ENCODE measurements at regions not wholly inside any gene's neighbourhood (a gene's known extent, or its start where the extent isn't known, plus 50 kb on each side); places are given as distances from the start of the nearest gene placed in this dataset.
A peak's percentile ranks its signal among the peaks of the same experiment; 100 is the strongest.
"Not testable (repeated sequence)": the region's sequence is repeated elsewhere in the genome, so short reads cannot be mapped to it uniquely, and the experiment has no call there.

DNA sequence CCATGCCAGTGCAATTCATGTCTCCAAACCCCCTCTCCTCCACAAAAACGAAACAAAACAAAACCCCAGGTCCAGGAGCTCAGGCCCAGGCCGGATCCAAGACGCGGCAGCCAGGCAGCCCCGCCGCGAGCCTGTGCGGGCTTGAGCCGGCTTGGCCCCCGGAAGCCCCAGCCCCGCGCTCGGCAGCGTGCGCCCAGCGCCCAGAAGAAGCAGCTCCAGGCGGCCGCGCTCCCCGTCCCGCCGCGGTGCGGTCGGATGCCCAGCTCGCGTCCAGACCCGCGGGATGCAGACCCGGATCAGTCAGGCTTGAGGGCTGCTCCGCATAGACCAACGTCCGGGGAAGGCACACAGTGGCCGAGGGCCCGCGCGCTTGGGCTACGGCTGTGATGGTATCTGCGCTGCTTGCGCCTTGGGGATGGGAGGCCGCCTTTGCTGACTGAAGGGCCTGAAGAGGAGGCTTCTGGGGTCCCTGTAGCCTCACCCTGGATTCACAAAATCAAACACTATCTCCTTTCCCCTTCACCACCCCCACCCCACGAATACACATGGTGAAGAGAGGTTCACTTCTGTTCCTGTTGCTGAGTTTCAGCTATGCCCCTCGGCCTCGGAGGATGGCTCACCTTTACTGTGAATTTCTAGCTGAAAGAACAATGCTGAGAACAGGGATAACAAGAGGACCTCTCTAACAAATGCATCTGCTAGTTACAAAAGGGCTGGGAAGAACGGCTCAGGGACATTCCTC, 79.9 kb upstream of the EN2 start:
- DNase-seq (ENCODE audit: low read depth), result no peak

DNA sequence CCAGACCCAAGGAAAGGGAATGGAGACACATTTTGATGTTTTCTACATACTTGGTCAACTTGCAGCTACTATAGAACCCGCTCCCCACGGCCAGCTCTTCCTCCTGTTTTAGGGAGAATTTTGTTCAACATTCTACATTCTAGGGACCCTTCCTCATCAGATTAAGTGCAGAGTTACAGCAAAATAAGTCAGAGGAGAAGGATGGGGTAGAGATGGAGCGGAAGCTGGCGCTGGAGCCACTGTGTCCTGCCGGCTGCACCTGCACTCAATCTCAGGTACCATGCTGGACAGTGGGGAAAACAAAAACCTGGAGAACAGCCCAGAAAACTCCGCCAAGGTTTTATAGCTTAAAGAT, 79.4 kb upstream of the EN2 start:
- DNase-seq (ENCODE audit: low read depth), result no peak

DNA sequence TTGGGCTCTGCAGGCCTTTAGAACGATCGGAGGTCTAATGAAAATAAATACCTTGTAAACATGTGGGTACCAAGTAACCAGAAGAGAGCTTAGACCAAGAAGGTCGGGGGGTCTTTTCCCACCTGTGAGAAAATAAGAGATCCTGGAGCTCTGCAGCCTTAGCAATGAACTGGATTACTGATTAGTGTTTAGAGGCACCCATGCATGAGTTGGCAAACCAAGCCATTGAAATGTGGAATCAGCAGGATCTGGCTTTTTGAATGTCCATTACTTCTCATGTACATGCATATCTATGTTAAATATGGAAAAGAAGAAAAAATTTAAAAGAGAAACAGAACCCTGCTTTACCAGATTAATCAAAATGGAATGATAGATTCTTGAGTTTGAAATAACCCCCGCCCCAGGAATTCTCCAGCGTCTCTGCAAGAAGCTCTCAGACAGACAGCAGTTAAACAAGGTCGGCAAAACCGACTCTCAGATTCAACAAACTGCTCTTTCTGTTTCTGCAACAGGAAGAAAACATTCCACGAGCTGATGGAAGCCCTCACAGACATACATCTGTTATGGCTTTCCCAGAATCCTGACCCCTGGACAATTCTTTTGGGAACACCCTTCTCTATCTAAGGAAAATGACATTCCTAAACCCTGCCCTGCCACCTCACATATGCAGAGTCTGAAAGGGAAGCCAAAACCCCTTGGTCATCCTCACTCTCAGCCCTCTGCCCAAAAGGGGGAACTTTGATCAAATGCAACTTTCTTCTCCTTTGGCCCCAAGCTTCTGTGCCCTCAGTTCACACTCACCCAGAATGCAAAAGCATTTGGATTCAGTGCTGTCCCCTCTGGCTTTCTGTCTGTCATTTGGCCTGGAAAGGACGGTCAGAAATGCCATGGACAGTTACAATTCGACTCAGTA, 78.7 kb upstream of the EN2 start:
- no peak for DNase-seq (ENCODE audit: low read depth)

DNA sequence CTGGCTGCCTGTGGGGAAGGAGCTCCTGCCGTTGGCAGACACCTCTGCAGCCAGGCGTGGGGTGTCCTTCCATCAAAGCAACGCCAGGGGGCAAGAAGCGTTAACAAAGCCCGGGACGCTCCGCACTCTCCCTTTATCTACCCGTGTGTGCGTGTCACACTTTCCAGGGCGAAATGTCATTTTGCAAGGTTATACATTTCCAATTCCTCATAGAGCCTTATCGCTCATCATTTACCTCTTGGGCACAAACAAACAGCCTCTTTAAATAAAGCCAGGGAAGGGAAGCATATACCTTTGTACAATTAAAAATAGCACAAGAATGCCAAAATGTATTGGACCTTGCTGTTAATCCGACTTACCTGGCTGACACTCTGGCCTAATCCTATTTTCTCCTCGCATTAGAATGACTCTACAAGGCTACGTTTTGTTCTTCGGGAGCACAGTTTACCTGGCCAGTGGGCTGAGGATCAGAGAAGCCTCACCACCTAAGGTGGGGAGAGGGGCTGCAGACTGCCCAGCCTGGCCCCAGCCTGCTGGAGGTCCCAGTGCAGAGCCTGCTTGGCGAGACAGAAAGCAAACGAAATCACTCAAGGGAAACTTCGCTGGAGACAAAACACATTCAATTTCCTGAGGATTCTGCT, 77.6 kb upstream of the EN2 start:
- DNase-seq (ENCODE audit: low read depth), result peak; percentile 41

DNA sequence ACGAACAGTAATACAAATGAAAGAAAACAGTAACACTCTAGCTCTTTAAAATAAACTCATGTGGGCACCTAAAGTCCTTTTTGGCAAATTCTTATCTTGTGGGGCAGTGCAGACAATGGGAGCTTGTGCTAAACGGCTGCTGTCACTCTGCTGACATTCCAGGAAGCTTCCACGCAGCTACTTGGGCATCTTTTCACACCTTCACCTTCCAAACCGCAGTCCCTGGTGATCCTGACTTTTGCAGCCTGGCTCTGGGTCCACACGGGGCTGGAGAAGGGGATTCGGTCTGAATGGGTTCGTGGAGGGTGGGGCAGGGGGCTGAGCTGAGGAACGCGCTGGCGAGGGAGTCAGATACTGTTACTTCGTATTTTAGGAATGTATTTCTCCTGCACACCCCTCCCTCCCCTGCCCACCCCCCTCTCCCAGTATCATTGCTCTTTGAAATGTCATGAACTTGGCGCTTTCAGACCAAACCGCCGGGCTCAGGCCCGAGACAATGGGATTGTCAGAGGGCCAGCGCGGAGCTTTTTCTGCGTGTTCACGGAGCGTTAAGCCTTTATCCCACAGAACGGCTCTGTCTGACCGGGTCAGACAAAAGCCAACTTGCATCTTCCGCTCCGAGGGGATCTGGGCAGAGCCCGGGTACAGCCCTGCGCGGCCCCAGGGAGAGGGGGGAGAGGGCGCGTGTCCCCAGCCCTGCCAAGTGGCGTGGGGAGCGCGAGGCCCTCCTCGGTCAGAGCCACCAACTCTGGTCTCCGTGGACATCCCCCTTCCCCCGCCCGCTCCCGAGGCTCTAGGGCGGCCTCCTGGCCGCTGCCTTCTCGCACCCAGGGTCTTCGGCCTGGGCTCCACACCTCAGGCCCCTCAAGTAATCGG, 76.7 kb upstream of the EN2 start:
- no peak for DNase-seq (ENCODE audit: low read depth)

DNA sequence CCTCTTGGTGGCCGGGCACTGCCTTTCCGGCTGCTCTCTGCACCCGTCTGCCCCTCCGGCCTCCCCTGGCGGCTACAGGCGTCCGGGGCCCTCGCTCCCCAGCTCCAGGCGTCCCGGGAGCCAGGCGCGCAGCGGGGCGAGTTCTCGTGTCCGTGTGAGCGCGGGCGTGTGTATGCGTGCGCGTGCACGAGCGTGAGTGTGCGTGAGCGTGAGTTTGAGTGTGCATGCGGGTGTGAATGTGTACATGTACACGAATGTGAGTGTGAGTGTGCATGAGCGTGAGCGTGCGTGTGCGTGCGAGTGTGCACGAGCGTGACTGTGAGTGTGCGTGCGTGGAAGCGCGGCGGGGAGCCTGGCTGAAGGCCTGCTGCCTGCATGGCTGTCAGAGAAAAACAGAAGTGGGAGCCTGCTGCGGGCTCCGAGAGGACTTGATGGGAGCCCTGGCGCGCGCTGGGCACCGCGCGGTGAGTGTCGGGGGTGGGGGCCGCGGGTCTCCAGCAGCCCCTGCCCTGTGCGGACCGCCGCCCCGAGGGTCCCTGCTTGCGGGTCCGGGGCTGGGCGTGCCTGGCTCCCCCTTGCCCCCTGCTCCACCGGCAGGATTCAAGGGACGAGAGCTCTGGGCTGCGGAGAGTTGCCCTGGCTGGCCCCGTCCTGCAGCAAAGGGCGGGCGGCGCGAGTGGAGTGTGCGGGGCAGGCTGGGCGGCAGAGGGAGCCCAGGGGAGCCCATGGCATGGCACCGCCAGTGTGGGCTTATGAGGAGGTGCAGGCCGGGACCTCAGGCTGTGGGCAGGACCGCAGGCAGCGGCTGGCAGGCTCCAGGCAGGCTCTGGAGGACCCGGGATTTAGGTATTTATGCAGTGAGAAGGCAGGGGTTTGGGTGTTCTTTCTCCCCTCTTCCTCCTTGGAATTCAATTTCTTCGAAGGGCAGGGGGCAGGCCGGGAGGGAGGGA, 75.8 kb upstream of the EN2 start:
- DNase-seq (ENCODE audit: low read depth), result no peak

DNA sequence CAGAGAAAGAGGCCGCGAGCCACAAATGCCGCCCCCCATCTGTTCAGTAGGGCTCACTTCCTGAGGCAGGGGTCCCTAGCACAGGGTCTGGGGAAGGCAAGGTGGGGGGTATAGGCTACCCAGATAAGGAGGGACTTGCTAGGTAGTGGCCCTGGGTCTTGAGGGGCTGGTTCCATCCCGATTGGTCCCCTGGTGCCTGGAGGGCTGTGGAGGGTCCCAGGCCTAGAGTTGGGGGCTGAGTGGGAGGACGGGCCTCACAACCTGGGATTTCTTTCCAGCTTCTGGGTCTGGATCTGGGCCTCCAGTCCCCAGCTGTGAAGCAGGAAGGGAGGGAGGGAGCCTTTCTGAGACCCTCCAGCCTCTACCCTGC, 75.1 kb upstream of the EN2 start:
- DNase-seq (ENCODE audit: low read depth), result no peak

DNA sequence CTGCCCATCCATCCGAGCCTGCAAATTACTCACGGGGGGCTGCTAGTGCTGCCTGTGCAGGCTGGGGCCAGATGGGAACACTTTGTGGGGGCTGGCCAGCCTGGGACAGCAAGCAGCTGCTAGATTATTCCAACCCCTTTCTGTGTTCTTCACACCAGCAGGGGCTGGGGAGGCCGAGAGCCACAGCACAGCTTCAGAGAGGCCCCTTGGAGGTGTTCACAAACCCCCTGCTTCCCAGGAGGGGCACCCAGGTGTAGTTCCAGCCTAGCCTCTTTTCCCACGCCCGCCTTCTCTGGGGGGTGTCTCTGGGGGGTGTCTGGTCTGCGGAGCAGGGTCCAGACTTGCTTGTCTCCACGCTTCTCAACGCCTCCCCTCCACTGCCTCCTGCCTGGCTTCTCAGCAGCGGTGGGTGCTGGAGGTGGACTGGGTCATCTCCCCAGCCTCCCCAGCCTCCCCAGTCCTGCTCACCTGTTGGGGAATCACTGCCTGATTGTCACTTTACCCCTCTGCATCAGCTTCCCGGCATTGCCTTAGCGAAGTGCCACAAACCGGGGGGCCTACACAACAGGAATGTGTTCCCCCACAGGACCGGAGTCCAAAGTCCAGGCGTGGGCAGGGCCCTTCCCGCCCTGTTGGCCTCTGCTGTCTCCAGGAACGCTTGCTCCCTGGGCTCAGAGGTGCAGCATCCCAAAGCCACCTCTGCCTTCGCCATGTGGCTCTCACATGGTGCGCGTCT, 74.0 kb upstream of the EN2 start:
- DNase-seq (ENCODE audit: low read depth), result no peak

DNA sequence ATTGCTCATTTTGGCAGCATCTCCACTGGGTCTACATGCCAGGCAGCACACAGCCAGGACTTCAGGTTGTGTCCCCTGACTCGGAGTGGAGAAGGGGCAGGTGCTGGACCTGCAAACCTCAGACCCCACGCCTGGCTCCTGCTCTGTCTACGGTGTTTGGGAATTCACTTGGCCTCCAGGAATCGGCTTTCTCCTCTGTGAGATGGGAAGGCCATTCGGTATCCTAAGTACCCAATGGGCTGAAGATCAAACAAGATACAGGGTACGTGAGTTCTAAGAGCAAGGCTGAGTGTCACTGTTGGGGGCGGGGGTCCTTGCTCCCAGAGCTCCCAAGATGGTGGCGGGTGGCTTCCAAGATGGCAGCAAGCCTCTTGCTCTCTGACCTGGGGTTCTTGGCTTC, 73.2 kb upstream of the EN2 start:
- no peak for DNase-seq (ENCODE audit: low read depth)

DNA sequence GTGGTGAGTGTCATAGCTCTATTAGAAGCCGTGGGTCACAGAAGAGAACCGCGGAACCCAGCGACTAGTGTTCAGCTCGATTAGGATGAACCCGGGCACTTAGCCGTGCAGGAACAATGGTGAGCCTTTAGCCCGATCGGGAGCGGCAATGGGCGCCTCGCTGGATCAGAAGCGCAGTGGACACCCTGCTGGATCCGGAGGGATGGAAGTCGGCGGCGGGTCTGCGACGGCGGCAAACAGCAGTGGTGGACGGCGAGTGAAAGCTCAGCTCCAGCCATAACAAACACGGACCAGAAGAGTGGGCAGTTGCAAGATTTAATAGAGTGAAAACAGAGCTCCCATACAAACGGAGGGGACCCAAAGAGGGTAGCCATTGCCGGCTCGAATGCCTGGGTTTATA, 72.7 kb upstream of the EN2 start:
- not testable (repeated sequence) for DNase-seq (ENCODE audit: low read depth)

DNA sequence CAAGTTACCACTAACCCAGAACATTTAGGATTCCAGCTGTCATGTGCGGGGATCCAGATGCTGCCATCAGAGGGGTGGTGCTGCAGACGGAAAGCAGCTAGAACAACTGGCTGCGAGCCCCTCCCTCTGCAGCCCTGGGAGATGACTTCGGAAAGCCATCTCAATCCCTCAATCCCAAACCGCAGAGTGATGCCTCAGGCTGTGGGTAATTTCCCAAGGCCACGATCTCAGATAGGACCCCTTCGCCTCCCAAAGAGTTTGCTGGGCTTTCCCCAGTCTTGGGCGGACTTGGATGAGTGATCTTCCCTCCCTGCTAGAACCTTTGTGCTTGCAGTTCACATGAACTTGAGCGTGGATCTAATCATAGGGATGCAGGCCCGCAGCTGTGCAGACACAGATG, 71.3 kb upstream of the EN2 start:
- no peak for DNase-seq (ENCODE audit: low read depth)

DNA sequence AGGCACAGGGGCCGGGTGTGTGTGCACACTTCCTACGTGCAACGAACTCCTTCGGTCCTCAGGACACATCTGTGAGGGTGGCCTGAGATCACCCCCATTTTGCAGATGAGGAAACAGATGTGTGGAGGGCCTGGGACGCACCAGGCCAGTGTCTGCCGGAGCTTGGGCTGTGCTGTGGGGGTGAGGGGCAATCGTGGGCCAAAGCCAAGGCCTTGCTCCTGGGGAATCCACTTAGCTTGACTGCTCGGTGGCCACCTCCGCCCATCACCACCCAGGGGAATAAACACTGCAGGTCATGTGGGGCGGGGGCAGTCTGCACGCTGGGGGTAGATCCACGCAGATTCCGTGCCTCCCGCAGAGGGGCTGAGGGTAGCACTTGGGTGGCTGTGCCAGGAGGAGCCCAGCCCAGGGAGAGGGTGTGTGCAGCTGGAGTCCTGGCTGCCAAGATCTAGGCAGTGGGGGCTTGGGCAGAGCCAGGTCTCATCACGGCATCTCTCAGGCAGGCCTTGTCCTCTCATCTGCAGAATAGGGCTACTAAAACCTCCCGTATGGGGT, 70.8 kb upstream of the EN2 start:
- DNase-seq (ENCODE audit: low read depth), result no peak

DNA sequence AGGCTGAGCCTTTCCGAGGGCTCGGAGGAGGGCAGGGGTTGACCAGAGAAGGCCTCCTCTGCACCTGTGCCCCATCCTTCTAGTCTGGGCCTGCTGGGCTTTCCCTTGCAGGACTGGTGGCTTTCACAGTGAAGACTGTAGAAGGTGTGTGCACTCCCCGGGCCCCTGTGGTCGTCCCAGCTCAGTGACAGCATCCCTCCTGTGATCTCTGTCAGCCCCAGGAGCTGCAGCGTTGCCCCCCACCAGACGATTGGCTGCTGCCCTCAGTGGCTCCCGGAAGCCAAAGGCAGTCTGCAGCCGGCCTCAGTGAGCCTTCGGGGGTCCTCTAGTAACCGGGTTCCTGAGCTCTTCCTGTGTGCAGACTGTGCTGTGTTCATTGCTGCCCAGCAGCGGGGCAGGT, 69.4 kb upstream of the EN2 start:
- no peak for DNase-seq (ENCODE audit: low read depth)

DNA sequence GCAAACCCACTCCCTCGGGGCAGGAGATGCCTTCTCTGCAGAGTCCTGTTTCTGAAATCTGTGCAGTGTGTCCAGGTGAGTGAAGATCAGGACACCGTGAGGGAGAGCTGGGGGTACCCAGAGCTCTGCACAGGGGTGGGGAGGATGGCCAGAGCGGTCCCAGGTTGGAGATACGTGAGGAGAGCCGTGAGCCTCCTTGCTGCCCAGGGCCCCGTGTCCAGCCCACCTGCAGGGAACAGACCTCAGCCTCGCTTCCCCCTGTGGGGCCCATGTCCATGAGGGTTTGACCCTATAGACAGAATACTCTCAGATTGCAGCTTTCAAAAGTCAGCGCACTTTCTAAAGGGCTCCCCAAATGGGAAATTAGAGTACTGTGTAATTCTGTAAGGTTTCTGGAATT, 66.5 kb upstream of the EN2 start:
- DNase-seq (ENCODE audit: low read depth), result no peak

DNA sequence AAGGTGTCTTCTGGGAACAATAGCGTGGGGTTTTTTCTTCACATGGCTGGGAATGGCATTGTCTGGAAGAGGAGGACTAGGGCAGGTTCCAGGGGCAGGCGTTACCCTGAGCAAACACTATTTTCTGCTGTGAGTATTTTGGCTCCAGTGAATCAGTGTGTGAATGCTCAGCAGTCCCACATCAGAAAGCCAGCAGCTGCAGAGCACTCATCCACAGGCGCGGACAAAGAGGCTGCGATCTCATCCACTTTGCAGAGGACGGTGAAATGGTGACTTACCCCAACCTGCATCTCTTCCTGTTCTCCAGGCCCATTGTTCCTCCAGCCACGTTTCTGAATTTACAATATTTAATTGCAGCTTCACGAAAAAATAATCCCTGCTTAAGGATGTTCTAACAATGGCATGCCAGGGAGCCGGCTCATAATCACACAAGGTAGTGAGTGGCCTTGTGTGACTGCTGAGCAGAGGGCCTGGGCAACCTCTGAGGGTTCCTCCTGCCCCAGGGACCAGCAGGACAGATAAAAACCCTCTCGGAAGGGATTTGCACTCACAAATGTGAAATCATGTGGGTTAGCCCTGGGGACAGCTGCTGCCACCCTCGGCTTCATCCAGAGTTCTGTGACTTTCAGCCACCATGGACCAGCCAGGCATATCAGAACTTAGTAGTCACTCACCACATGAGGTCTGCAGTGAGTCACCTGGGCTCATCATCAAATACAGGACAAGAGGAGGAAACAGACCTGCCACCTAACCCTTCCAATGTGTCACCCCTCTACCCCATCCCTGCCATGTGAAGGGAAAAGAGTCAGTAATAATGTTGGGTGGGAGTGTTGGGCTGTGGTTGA, 65.0 kb upstream of the EN2 start:
- DNase-seq (ENCODE audit: low read depth), result no peak

DNA sequence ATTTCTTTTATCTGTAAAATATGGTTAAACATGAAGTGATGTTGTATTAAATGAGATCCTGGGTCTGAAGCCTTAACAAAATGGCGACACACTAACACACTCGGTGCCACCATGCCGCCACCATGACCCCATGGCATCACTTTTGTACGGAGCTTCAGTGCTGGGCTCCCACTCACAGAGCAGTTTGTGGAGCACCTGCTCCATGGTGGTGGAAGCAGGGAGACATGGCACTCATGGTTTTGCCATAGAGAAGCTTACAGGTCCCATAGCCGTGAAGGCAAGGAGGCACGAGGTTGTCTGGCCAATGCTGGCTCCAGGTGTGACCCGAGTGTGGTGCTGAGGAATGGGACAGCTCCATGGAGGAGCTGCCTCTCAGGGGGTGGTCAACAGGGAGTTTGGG, 63.5 kb upstream of the EN2 start:
- no peak for DNase-seq (ENCODE audit: low read depth)

DNA sequence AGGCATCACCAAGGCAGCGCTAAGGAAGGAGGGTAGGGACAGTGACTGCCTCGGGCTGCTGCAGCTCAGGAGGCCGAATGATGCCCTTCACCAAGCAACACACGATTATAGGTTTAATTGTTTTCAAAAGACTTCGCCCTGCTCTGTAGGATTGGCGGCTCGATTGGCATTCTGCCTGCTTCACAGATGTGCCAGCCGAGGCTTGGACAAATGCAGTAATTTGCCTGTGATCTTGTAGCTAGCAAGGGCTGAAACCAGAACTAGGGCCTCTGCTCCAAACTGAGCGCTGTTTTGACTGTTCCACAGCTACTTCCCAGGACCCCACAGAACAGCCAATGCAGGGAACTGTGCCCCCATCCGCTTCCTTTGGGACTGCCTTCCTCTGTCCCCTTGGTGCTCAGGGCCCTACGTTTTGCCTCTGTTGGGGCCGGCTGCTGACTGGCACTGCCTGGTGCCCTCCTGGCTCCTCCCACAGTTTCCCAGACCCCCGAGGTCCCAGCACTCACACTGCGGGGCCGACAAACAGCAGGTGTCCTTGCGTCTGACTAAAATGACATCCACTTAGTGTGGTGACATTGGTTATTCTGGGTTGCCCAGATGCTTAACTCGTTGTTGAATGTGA, 62.6 kb upstream of the EN2 start:
- DNase-seq (ENCODE audit: low read depth), result no peak

DNA sequence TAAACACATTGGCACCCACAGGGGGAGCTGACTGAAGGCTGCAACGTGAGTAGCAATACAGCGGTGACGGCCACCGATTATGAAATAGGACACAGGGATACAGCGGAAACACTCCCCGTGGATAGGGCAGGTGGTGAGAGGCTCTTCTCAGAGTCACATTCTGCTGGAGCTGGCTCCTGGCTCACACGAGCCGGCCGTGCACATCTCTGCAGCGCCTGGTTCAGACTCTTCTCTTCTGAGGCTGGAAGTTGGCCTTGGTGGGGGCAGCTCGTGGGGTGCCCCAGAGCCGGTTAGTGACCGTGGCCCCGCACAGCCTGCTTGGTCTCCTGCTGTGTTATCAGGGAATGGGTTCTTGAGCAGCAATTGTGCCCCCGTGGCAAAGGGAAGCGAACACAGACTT, 61.3 kb upstream of the EN2 start:
- DNase-seq (ENCODE audit: low read depth), result no peak
